ENCODE measurements at regions not wholly inside any gene's neighbourhood (a gene's known extent, or its start where the extent isn't known, plus 50 kb on each side); places are given as distances from the start of the nearest gene placed in this dataset.

GRCh38 chr2:125172181-125172580, 1147.1 kb downstream of the CNTNAP5 start:
- TF ChIP-seq CTCF (IDR thresholded peaks at IDR 0.05) (no peak), POLR2A (IDR thresholded peaks at IDR 0.05) (no peak)
